CD4-positive, alpha-beta T cell treated with Interferon gamma for 1 hour (primary cell): ENCODE measurements at regions not wholly inside any gene's neighbourhood (a gene's known extent, or its start where the extent isn't known, plus 50 kb on each side); places are given as distances from the start of the nearest gene placed in this dataset.
"Not testable (repeated sequence)": the region's sequence is repeated elsewhere in the genome, so short reads cannot be mapped to it uniquely, and the experiment has no call there.

Experiments used
- DNase-seq: peaks from one replicate; pipeline ENCODE4 v3.0.0-alpha.2; 2020

DNA sequence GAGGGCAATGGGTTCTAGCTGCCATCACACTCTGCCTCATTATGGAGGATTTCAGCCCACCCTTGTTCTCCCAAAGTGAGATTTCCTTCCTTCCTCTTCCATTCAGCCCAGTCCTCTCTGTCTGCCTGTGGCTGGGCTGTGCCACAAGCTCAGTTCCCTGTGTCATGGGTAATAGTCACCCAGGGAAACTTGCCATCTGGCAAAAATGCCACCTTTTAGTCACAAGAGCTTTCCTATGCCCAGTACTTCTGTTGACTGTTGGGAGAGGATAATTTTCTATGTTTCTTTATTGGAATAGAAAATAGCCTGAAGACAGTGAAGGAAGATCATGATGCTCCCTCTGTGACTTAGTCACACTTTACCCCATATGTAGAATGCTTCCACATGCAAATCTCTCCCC is 71.4 kb downstream of the TLR4 start:
- no peak for DNase-seq

DNA sequence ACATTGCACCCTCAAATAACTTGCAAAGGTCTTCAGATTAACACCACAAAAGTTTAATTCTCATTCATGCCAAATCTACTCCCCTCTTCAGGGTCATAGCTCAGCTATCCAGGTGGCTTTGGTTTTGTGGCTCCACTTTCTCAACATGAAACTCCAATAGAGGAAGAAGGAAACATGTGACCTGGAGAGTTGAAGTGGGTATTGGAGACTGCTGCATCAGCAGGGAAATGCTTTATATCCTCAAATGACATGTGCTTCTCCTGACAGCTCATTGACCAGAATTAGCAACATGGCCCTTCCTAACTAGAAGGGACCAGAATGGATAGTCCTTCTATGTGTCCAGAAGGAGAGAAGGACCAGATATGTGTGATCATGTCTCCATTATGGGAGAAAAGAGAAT is 73.6 kb downstream of the TLR4 start:
- DNase-seq: no peak

DNA sequence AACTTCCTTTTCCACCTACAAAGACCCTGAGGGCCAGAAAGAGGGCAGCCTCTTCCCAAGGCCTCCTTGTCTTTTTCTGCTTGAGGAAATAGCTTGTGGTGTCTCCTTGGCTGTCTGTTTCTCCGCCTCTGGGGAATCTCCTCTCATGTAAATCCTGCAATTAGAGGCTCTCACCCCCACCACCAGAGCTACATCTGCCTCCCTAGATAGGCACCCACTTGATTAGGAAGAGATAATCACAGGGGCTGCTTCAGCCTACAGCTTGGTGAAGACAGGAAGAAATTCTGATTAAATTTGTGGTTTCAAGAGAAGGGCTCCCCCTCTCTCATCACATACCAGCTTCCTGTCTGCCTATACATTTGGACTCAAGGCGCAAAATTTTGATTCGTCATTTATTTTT is 75.6 kb downstream of the TLR4 start:
- no peak for DNase-seq

DNA sequence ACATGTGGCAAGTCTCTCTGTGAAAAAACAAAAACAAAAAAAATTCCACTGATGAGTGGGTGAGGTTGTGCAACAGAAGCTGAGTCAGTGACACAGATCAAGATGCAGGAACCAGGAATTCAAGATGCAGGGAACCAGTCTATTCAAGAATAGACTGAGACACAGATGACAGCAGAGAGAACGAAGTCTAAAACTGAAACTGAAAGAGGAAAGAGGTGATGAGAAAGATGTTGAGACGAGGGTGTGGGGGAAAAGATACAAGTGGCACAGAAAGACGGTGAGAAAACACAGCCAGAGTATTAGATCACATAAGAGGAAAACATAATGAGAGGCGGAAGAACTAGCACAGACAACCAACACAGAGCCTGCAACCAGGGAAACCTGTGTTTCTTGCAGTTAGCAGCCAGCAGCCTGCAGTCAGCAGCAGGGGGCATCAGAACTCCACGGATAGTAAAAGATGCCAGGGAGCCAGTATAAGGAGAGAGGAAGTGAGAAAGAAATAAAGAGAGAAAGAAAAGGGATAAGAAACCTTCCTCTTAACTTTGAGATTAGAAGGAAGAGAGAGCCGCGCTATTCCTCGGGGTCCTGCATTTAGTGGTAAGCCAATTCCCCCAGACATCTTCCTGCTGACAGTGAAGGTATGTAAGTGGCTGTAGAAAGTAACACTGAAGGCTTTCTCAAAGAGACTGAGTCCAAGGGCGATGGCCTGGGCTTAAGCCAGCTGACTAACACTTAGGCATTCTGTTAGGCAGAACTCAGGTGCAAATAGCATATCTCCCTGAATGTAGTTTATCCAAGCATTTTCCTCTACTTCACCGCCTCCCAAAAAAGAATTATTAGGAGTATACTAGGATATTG is 79.0 kb downstream of the TLR4 start:
- DNase-seq: peak; percentile 64

DNA sequence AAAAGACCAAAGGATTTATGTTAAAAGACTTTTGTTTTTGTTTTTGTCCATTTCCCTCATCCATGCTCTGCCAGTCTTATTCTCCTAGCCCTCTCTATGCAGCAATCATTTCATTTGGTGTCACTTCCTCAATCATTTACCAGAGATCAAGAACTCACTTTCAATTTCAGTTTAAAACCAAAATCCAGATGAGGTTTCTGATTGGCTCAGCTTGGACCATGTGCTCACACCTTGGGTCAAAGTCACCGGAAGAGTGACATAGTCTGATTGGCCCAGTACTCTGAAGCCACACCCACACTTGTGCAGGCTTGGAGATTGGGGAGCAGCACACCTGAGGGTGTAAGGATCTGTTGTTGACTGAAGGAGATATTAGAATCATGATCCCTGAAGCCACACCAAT is 79.6 kb downstream of the TLR4 start:
- peak; percentile 34 for DNase-seq

DNA sequence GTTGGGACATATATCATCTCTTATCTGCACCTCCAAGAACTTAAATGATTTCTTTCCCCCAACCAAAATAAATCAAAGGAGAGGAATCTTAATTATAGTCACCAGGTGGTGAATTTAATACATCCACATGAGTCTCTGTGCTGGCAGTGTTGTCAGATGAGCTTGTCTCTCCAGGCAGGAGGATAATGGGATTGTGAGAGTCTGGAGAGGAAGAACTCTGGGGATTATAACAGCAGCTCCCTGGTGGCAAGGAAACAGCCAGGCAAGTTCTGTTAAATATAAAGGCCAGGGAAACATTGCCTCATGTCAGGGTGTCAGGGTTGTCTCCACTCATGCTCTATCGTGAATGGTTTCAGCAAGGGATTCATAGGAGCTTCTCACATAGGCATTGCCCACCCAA is 80.8 kb downstream of the TLR4 start:
- no peak for DNase-seq

DNA sequence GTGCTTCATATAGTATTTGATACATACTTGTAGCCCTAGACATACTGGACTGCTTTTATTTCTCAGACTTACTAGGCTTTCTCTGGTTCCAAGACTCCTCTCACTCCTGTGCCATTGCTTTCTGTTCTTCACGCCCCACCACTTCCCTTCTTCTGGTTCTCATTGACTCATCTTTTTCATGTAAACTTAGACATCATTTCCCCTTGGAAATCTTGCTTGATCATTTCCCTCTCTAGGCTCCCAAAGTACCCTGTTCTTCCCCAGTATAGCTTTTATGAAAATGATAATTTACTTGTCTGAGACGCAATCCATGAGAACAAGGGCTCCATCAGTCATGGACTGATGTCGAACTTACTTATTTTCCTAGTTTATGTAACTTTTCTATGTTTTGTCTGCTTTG is 83.5 kb downstream of the TLR4 start:
- DNase-seq: no peak

DNA sequence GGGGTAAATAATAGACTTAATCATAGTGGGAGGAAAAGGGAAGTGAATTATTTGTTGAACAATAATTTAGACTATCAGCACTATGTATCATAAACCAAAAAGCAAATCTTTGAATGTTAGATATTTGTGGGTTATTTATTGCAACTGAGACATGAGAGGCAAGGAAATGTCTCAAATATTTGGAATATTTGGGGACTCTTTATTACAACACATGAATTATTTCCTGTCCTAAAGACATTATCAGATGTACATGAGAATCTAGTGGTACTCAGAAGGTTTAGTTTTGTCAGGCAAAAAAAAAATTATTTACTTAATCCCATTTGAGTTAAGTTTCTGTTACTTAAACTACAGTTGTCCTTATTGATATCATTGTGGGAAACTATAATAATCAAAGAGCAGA is 91.1 kb downstream of the TLR4 start:
- no peak for DNase-seq

DNA sequence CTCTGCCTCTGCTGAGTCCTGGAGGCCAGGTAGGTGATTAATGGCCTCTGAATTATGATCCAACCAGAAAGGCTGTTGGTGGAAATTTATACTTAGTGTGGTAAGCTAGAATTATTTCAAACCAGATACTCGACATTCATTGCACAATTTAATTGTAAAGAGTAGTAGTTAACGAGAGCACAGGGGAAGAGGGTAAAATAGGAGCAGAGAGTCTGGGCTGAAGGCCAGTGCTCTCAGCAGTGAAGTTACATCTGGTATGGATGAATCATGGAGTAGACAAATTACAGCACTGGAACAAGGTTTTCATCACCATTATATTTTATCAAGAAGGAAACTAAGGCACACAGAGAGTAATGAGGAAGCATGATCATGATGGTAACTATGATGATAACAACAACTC is 92.5 kb downstream of the TLR4 start:
- DNase-seq: no peak

DNA sequence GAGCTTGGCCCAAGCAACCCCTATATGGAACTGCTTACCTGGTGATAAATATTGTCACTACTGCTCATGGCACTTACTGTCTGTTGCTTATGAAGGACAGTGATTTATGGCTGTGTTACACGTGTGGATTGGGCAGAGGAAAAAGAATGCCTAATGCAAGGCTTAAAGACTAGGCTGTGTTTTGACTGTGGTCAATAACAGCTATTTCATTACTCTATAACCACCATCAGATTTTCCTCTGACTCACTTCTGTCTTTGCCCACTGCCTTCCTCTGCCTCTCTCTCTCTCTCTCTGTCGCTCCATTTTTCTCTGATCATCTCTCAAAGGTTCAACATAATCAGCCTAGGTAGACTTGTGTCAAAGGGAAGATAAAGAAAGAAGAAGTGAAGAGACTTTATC is 96.2 kb downstream of the TLR4 start:
- no peak for DNase-seq

DNA sequence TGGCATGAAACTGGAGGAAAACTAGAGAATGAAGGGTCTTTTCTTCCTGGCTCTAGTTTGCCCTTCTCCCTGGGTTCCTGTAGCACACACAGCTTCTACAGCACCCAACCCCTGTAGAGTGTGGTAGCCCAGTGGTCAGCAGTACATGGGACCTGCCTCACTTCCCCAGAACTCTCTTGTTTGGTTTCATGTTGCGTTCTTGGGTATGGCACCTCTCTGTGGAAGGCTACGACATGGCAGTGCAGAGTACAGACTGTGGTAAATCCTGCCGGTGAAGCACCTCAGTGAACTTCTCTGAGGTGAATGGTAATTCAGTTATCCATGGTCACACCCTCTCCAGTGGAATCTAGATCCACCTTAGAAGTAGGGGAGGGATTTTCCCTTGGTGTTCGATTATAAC is 105.5 kb downstream of the TLR4 start:
- DNase-seq: no peak

DNA sequence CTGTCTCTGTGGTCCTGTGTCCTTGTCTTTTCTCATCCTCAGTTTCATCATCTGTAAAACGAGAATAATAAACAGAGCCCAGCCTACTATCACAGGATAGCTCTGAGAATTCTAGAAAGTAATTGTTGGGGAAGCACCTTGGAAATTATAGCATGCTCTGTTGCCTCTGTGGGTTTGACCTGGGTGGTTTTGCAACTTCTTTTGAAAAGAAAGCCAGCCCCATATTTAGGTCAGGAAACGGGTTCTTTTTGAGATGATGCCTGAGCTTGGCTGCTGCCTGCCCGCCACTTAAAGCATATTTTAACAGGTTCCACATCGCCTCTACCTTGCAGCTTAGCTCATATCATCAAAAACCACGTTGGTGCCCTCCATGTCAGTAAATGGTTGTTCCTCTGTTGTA is 111.1 kb downstream of the TLR4 start:
- DNase-seq: no peak

DNA sequence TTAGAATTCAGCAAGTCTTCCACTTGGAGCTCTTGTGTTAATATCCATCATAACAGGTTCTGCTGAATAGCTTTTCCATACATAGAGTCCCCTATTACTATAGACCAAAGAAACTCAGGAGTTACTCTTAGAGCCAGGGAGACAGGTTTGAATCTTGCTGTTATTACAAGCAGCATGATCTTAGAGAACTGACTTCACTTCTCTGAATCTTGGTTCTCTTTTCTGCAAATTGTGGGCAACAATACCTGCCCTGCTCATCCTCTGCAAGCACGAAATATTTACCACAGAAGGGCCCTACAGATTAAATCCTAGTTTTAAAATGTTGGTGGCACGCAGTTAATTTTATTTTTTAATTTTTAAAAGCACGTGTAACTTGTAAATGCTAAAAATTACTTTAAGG is 111.7 kb downstream of the TLR4 start:
- DNase-seq: no peak

DNA sequence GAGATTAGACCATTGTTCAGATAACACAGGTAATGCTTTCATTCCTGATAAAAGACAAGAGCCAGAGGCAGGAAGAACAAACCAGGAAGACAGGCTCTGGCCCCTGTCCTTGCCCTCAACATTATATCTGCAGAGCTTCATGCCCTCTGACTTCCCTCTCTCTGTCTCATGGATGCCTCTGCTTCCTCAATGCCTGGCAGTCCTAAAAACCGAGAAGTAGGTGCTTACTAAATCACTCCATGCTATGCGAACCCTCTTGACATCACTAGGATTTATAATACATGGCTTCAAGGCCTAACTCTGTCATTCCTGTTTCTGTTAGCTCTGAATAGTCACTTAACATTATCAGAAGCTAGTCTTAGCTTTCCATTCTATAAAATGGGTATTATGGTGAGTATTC is 117.8 kb downstream of the TLR4 start:
- no peak for DNase-seq

DNA sequence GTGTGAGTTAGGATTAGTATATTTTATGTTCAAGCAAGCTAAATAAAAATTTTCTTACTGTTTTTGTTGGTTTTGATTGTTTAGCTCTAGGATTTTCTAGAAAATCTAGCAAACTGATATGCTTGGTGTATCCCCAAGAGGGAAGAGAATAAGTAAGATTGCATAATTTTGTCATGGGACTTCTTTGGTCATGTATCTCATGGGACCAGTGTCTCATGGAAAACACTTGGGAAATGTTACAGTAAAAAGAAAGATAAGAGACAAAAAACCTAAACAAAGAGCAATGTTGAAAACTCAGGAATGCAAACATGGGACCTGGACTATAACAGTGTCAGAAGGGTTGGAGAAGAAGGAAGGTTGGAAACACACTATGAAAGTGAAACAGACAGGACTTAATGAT is 119.4 kb downstream of the TLR4 start:
- no peak for DNase-seq

DNA sequence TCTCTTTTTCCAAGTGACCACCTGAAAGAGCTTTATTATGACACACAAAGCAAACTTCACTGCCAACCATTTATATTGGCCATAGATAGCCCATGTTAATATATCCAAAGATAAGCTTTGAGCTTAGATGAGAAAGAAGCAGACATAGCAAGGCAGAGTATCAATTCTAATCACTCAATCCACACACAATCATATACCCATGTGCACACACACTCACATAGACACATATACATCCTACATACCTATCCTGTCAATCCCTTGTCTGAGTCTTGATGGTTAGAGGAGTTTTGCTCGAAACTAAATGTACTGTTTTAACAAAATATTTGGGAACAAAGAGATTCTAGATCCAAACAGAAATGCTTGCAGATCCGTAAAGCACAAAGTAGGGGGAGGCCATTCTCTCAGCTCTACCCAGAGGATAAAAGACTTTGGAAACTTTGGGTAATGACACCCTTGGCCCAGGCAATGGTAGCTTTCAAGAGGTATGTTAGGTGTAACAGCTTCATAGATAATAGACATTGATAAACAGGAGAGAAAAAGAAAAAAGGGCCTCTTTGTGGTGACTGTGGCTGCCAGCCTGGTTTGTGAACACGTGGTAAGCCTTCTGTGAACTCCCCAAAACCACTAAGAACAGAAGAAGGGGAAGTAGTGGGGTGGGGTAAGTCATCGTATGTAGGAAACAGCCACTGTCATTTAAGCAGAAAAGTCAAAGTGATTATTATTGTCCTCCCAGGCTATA is 121.6 kb downstream of the TLR4 start:
- DNase-seq: peak; percentile 50

DNA sequence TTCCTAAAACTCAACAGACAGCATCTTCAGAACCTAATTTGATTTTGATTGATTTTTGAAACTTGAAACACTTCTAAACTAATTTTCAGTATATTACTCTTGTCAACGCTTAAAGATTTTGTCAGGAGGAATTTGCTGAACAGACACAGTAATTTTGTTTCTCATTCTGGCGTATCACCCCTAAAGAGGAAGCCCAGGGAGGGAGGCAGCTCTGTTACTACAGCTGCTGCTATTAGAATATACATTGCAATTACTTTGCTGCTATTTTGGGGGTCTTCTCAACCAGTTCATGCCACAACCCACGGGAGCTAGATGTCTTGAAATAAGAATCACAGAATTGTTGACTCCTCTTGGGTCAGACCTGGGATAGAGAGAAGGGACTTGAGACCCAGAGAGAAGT is 122.6 kb downstream of the TLR4 start:
- DNase-seq: no peak

DNA sequence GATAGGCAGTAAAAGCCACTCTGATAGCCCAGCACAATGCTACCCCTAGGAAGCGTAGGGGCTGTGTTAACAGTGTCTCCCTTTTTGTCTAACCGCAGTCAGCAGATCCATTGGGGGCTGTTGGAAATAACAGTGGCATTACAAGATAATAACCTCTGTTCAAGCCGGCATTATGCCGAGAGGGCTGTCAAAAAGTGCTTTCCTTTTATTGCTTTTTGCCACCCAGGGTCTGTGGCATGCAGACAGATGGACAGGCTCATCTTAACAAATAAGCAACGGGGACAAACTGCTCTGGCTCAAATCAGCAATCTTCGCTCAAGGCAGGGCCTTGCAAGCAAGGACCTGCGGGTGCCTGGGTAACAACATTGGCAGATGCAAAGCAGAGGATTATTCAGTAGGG is 123.3 kb downstream of the TLR4 start:
- DNase-seq: no peak

DNA sequence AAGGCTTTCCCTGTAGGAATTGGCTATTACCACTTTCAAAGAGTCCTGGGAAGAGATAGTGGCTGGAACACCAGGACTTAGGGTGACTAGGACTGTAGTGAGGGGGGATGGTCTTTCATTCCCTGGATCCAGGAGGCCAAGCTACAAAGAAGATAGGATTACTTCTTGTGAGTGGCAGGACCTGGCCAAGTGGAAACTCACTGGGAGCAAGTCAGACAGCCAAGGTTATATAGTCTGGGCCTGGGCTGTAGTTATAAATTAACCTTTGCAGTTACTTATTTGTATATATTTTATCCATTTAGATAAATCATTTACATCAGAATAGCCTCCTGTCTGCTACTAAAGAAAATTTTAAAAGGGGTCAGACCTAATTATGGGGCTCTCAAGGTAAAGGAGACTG is 124.3 kb downstream of the TLR4 start:
- no peak for DNase-seq

DNA sequence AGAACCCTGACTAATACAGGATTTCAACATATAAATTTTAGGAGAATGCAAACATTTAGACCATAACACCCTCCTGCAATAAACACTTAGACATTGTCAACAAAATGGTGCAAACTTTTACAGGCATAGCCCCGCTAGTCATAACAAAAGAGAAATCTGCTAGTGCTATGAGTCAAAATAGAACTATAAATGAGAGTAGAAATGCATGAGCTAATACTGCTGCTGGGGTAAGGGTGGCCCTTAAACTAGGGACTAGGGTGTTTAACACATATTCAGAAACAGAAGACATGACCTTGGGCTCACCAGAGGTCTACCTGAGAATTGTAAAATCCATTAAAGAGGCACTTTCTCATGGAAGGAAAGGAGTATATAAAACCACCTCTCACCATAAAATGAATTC is 131.6 kb downstream of the TLR4 start:
- DNase-seq: no peak

DNA sequence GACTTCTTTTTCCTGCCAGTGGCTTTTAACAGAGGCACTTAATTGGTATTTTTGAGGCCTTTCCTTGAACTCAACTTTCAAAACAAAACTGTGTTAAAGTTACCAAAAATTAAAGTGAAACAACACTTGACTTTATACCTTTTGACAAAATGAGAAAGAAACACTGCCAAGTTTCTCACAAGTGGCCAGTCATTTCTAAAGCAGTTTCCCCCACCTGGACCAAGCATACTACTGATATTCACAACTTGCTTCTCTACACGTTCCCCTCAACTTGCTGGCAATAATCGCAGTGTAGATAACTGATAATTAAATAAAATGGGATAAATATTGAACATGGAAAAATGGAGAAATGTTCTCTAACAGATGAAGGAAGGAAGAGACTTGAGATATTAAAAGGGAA is 135.7 kb downstream of the TLR4 start:
- DNase-seq: no peak

DNA sequence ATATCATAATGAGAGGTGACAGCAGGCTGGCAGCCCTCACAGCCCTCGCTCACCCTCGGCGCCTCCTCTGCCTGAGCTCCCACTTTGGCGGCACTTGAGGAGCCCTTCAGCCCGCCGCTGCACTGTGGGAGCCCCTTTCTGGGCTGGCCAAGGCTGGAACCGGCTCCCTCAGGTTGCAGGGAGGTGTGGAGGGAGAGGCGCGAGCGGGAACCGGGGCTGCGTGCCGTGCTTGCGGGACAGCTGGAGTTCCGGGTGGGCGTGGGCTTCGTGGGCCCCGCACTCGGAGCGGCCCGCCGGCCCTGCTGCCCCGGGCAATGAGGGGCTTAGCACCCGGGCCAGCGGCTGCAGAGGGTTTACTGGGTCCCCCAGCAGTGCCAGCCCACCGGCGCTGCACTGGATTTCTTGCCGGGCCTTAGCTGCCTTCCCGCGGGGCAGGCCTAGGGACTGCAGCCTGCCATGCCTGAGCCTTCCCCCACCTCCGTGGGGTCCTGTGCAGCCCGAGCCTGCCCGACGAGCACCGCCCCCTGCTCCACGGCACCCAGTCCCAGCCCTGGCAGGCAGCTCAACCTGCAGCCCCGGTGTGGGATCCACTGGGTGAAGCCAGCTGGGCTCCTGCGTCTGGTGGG is 147.7 kb downstream of the TLR4 start:
- not testable (repeated sequence) for DNase-seq

DNA sequence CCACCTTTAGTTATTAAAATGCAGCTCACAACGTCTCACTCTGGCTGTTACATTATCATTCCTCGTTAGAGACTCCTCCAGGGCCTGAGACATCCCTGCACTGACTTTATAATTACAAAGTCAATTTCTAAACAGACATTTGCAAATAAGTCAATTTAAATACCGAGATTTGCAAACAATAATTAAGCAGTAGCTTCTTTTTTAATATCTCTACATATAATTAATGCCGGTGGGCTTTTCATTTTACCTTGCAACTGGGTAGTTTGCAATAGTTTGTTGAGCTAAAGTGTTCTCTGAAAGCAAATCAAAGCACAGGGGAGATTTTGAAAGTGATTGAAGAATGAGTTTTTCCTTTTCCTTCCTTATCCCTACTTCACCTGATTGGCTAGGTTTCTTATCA is 154.4 kb downstream of the TLR4 start:
- no peak for DNase-seq

DNA sequence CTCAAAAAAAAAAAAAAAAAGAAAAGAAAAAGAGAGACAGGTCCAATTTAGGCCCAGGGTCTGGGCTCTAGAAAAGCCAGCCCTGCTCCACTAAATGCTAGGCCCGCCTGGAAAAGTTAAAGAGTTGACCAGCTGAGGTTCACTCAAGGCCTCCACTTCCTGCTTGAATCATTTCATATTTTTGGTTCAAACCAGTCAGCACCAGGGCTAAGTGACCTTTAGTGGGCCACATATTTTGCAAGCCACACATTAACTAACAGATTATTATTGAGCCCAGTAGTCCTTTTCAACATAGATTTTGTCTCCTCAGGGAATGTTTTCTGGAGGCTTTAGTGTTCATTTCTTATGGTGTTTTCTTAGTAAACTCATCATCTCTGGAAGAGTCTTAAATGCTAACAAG is 156.6 kb downstream of the TLR4 start:
- DNase-seq: no peak
